ENCODE measurements at regions not wholly inside any gene's neighbourhood (a gene's known extent, or its start where the extent isn't known, plus 50 kb on each side); places are given as distances from the start of the nearest gene placed in this dataset.

- 35% methylated on average over 24 of the region's 24 CpGs for WGBS
- DNase-seq (ENCODE audit: low spot score) = peak; percentile 25
- no peaks in the 10 kb centered on the region for H3K4me1 ChIP-seq (replicated peaks)
Measured at GRCh38 chr15:99507504-99508310, 58.1 kb upstream of the MEF2A start.

DNA sequence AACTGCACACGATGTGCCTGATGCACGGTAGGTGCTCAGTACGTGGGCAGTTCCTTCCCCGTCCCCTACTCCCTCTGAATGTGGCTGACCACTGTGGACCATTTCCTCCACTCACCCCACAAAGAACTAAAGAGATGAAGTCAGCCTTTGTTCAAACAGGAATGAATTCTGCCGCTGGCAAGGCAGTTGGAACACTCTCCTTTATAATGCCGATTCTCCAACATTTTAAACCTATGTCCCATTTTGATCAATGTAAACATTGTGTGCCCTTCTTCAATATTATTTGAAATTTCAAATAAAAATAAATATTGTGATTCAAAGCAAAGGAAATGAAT is 57.5 kb upstream of the MEF2A start:
- Histone ChIP-seq H3K4me3 (no peak overlapping the region), H3K27ac (peak overlapping the region in 1 of 2 donors; percentile 26), H3K9me3 (no peaks in the 10 kb centered on the region), H3K4me1 (replicated peaks) (no peaks in the 10 kb centered on the region), H3K27me3 (replicated peaks; ENCODE audit: insufficient read depth) (no peaks in the 10 kb centered on the region), H3K36me3 (no peaks in the 10 kb centered on the region)
- no peak for TF ChIP-seq POLR2A (IDR thresholded peaks at IDR 0.05)
- no peak for TF ChIP-seq POLR2AphosphoS5 (IDR thresholded peaks at IDR 0.05)
- TF ChIP-seq CTCF (IDR thresholded peaks at IDR 0.05) = no peak
- no peak for DNase-seq (ENCODE audit: low spot score)
- 58% methylated on average over 6 of the region's 6 CpGs for WGBS
- intact Hi-C loops (cut with DNase I) = loop anchor here (2.0 to 5.0 kb wide), 2 partner anchors 51 to 57 kb away; partner anchors contain the start of gene MEF2A

More at GRCh38 chr15:99507504-99508310, 58.1 kb upstream of the MEF2A start:
- Histone ChIP-seq H3K9me3 (no peaks in the 10 kb centered on the region), H3K36me3 (no peaks in the 10 kb centered on the region), H3K27ac (peak overlapping the region; percentile 26 to 56), H3K27me3 (replicated peaks; ENCODE audit: insufficient read depth) (no peaks in the 10 kb centered on the region), H3K4me3 (no peak overlapping the region)
- no peak for TF ChIP-seq POLR2A (IDR thresholded peaks at IDR 0.05)
- intact Hi-C loops (cut with DNase I) = loop anchor here (2.0 to 5.0 kb wide), 2 partner anchors 50 to 57 kb away; partner anchors contain the start of gene MEF2A

DNA sequence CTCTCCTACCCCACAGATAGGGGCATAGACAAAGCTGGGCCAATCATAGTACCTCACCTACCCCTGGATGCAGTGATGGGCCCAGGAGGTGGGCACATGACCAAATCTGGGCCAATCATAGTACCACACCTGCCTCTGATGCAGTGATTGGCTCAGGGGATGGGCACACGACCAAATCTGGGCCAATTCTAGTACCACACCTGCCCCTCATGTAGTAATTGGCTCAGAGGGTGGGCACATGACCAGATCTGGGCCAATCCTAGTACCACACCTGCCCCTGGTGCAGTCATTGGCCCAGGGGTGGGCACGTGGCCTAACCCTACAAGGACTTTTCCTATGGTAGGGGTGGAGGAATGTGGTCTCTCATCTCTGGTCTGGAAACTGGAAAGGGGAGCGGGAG is 56.9 kb upstream of the MEF2A start:
- intact Hi-C loops (cut with DNase I) = loop anchor here (2.0 to 5.0 kb wide), 2 partner anchors 52 to 56 kb away; partner anchors contain the start of gene MEF2A
- no peak overlapping the region for H3K27ac ChIP-seq
- H3K9me3 ChIP-seq = no peaks in the 10 kb centered on the region
- no peak for DNase-seq (ENCODE audit: low spot score)
- H3K4me1 ChIP-seq (replicated peaks) = no peaks in the 10 kb centered on the region
- TF ChIP-seq CTCF (IDR thresholded peaks at IDR 0.05) = no peak
- TF ChIP-seq POLR2AphosphoS5 (IDR thresholded peaks at IDR 0.05) = no peak
- TF ChIP-seq POLR2A (IDR thresholded peaks at IDR 0.05) = no peak
- H3K4me3 ChIP-seq = no peak overlapping the region
- WGBS = 94% methylated on average over 3 of the region's 3 CpGs
- no peaks in the 10 kb centered on the region for H3K27me3 ChIP-seq (replicated peaks; ENCODE audit: insufficient read depth)
- no peaks in the 10 kb centered on the region for H3K36me3 ChIP-seq

- no peak overlapping the region for H3K4me3 ChIP-seq
- H3K9me3 ChIP-seq = no peaks in the 10 kb centered on the region
- no peaks in the 10 kb centered on the region for H3K36me3 ChIP-seq
- intact Hi-C loops (cut with DNase I) = loop anchor here (2.0 to 5.0 kb wide), 2 partner anchors 53 to 55 kb away; partner anchors contain the start of gene MEF2A
- 83% methylated on average over 7 of the region's 7 CpGs for WGBS
- H3K27me3 ChIP-seq (replicated peaks; ENCODE audit: insufficient read depth) = no peaks in the 10 kb centered on the region
- TF ChIP-seq POLR2A (IDR thresholded peaks at IDR 0.05) (no peak), POLR2AphosphoS5 (IDR thresholded peaks at IDR 0.05) (no peak), CTCF (IDR thresholded peaks at IDR 0.05) (no peak)
- H3K27ac ChIP-seq = no peak overlapping the region
- no peaks in the 10 kb centered on the region for H3K4me1 ChIP-seq (replicated peaks)
- no peak for DNase-seq (ENCODE audit: low spot score)
Measured at GRCh38 chr15:99509686-99510461, 55.9 kb upstream of the MEF2A start.

GRCh38 chr15:99511531-99511865 is 54.3 kb upstream of the MEF2A start:
- no peak for TF ChIP-seq POLR2AphosphoS5 (IDR thresholded peaks at IDR 0.05)
- no peak for TF ChIP-seq CTCF (IDR thresholded peaks at IDR 0.05)
- TF ChIP-seq POLR2A (IDR thresholded peaks at IDR 0.05) = no peak
- no peak overlapping the region for H3K27ac ChIP-seq
- no peaks in the 10 kb centered on the region for H3K9me3 ChIP-seq
- WGBS = 12% methylated on average over 6 of the region's 6 CpGs
- no peak overlapping the region for H3K4me3 ChIP-seq
- H3K4me1 ChIP-seq (replicated peaks) = no peaks in the 10 kb centered on the region
- no peaks in the 10 kb centered on the region for H3K36me3 ChIP-seq
- H3K27me3 ChIP-seq (replicated peaks; ENCODE audit: insufficient read depth) = no peaks in the 10 kb centered on the region
- intact Hi-C loops (cut with DNase I) = no loop called here
- no peak for DNase-seq (ENCODE audit: low spot score)
